ENCODE measurements at regions not wholly inside any gene's neighbourhood (a gene's known extent, or its start where the extent isn't known, plus 50 kb on each side); places are given as distances from the start of the nearest gene placed in this dataset.

DNA sequence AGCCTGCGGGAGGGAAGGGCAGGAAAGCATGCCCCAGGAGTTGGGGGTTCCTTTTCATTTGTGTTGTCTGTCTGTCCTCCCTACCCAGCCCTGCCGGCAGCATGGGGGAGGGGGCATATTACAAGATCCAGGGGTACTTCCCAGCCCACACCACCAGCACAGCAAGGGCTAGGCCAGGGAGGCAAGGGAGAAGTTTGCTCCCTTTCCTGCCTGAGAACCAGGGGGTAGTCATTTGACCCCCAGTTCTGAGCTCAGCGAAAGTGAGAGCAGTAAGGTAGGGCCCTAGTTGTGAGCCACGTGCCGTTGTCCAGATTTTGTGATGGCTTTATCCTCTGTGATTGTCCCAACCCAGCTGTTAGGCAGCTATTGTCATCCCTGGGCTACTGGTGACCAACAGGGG lies 364.7 kb downstream of the BCL11B start:
- Histone ChIP-seq H2BK120ac (ENCODE audit: low read depth, low read length) (no peak overlapping the region), H3K4me2 (ENCODE audit: low read depth, low read length) (no peak overlapping the region), H2AK5ac (ENCODE audit: low read depth, low read length) (no peak overlapping the region), H2AK9ac (replicated peaks; ENCODE audit: low read depth, low read length, poor library complexity) (no peak overlapping the region), H3K4me1 (ENCODE audit: control insufficient read depth, insufficient read depth, low read length) (no peaks in the 10 kb centered on the region), H3K4ac (ENCODE audit: low read depth, low read length) (no peak overlapping the region), H3K4me3 (ENCODE audit: insufficient read depth, low read depth, low read length) (no peak overlapping the region), H3K36me3 (ENCODE audit: control insufficient read depth, insufficient read depth, low read length) (no peaks in the 10 kb centered on the region), H3K9me1 (ENCODE audit: insufficient read depth, low read length) (no peaks in the 10 kb centered on the region), H3K27me3 (ENCODE audit: control insufficient read depth, insufficient read depth, low read length) (no peaks in the 10 kb centered on the region), H2AFZ (replicated peaks; ENCODE audit: low read length, poor library complexity) (no peak overlapping the region), H3K56ac (ENCODE audit: extremely low read depth, insufficient read depth, low read length) (no peak overlapping the region), H2BK5ac (ENCODE audit: low read depth, low read length, poor library complexity, severe bottlenecking) (no peak overlapping the region), H2BK20ac (ENCODE audit: low read depth, low read length) (no peak overlapping the region), H3K27ac (ENCODE audit: insufficient read depth, low read length) (no peak overlapping the region), H3K23ac (ENCODE audit: low read depth, low read length) (no peak overlapping the region), H4K5ac (ENCODE audit: low read depth, low read length) (no peak overlapping the region), H3K9ac (ENCODE audit: low read depth, low read length) (no peak overlapping the region), H3K79me1 (ENCODE audit: low read depth in 1 of 2, low read length in 2 of 2) (no peaks in the 10 kb centered on the region), H4K91ac (ENCODE audit: insufficient read depth, low read depth, low read length) (no peak overlapping the region), H4K8ac (ENCODE audit: low read depth in 2 of 2, low read length in 2 of 2) (no peak overlapping the region), H3K18ac (ENCODE audit: low read depth, low read length) (no peak overlapping the region), H2BK15ac (ENCODE audit: low read depth, low read length) (no peak overlapping the region), H3K9me3 (ENCODE audit: control insufficient read depth, insufficient read depth, low read length) (peaks cover 30% of the 10 kb centered on the region), H4K20me1 (ENCODE audit: insufficient read depth, low read length) (no peaks in the 10 kb centered on the region), H3K14ac (replicated peaks; ENCODE audit: low read depth, low read length) (no peak overlapping the region)
- POLR2A ChIA-PET (ENCODE audit: unreplicated experiment) = no interaction called here
- no TSS peak for BruUV-seq (replicated peaks)
- in situ Hi-C loops (cut with MboI; ENCODE audit: low sequenced_read_pairs) = no loop called here
- WGBS, 2 experiments (ENCODE audit: extremely low coverage in 2 of 2, insufficient read length in 1 of 2) = no CpG with 5 or more reads among the region's 5 CpGs
- no peak for DNase-seq
- dilution Hi-C loops (cut with HindIII; ENCODE audit: low sequenced_read_pairs, unreplicated experiment) = no loop called here
- intact Hi-C loops (cut with micrococcal nuclease) = no loop called here
- no peak for ATAC-seq (ENCODE audit: low read depth)
- CTCF ChIA-PET = no interaction called here
- TF ChIP-seq RFX5 (IDR thresholded peaks at IDR 0.05; ENCODE audit: low read depth, low read length) = no peak
- TF ChIP-seq, protein P1, sequence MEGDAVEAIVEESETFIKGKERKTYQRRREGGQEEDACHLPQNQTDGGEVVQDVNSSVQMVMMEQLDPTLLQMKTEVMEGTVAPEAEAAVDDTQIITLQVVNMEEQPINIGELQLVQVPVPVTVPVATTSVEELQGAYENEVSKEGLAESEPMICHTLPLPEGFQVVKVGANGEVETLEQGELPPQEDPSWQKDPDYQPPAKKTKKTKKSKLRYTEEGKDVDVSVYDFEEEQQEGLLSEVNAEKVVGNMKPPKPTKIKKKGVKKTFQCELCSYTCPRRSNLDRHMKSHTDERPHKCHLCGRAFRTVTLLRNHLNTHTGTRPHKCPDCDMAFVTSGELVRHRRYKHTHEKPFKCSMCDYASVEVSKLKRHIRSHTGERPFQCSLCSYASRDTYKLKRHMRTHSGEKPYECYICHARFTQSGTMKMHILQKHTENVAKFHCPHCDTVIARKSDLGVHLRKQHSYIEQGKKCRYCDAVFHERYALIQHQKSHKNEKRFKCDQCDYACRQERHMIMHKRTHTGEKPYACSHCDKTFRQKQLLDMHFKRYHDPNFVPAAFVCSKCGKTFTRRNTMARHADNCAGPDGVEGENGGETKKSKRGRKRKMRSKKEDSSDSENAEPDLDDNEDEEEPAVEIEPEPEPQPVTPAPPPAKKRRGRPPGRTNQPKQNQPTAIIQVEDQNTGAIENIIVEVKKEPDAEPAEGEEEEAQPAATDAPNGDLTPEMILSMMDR (conservative IDR thresholded peaks at IDR 0.05; ENCODE audit: low read depth, low read length) = no peak
- no peak for TF ChIP-seq RAD21 (IDR thresholded peaks at IDR 0.05; ENCODE audit: low read length)
- no peak for TF ChIP-seq POLR2A (IDR thresholded peaks at IDR 0.05; ENCODE audit: low read depth, low read length)
- TF ChIP-seq, protein P2, sequence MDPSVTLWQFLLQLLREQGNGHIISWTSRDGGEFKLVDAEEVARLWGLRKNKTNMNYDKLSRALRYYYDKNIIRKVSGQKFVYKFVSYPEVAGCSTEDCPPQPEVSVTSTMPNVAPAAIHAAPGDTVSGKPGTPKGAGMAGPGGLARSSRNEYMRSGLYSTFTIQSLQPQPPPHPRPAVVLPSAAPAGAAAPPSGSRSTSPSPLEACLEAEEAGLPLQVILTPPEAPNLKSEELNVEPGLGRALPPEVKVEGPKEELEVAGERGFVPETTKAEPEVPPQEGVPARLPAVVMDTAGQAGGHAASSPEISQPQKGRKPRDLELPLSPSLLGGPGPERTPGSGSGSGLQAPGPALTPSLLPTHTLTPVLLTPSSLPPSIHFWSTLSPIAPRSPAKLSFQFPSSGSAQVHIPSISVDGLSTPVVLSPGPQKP (IDR thresholded peaks at IDR 0.05; ENCODE audit: borderline replicate concordance, low read depth, low read length) = no peak
- TF ChIP-seq MAZ (IDR thresholded peaks at IDR 0.05; ENCODE audit: borderline replicate concordance, low read depth, low read length) = no peak
- no peak for TF ChIP-seq MAFK (IDR thresholded peaks at IDR 0.05; ENCODE audit: low read depth, low read length)
- TF ChIP-seq NFE2L2 (IDR thresholded peaks at IDR 0.05; ENCODE audit: low read depth, low read length) = no peak

Measured in IMR-90 (cell line).